HepG2 (cell line): ENCODE measurements at regions not wholly inside any gene's neighbourhood (a gene's known extent, or its start where the extent isn't known, plus 50 kb on each side); places are given as distances from the start of the nearest gene placed in this dataset.

Source experiments
- ARID3A ChIP-seq: IDR thresholded peaks from 2 replicates; pipeline ENCODE4 v1.6.1; 2012; ENCODE audit warnings: low read depth, low read length, improper control_type of control experiment
- ASH2L ChIP-seq: fragments of 300-600, 200-600 bp; sonication (generic); IDR thresholded peaks from 2 replicates; pipeline ENCODE4 v1.7.0; 2017; ENCODE audit warnings: low read depth, mild to moderate bottlenecking, moderate library complexity, mixed read lengths, low read length; ENCODE audit not compliant: insufficient read length
- ATM ChIP-seq: fragments of 450-650 bp; IDR thresholded peaks from 2 replicates; pipeline ENCODE4 v1.7.1; 2017; ENCODE audit warnings: mild to moderate bottlenecking, borderline replicate concordance
- BCL3 ChIP-seq: sonication (generic); formaldehyde crosslinking; IDR thresholded peaks from 2 replicates; pipeline ENCODE4 v1.5.1; 2020; ENCODE audit warnings: mild to moderate bottlenecking, missing genetic modification reagents, moderate library complexity
- ELF4 ChIP-seq: sonication (generic); formaldehyde crosslinking; IDR thresholded peaks from 2 replicates; pipeline ENCODE4 v1.5.0; 2020; ENCODE audit warnings: missing genetic modification reagents, mild to moderate bottlenecking, moderate library complexity, borderline replicate concordance
- MED13 ChIP-seq: sonication (generic); formaldehyde crosslinking; IDR thresholded peaks from 2 replicates; pipeline ENCODE4 v1.5.0; 2020; ENCODE audit warnings: missing genetic modification reagents
- NFKBIZ ChIP-seq: IDR thresholded peaks from 2 replicates; pipeline ENCODE4 v1.6.1; 2018; ENCODE audit warnings: missing genetic modification reagents, missing compliant biosample characterization
- POGK ChIP-seq: sonication (generic); formaldehyde crosslinking; conservative IDR thresholded peaks from 2 replicates; pipeline ENCODE4 v1.8.0; 2022; ENCODE audit warnings: mild to moderate bottlenecking, moderate library complexity, missing genetic modification reagents
- RFX1 ChIP-seq: fragments of 450-650 bp; IDR thresholded peaks from 2 replicates; pipeline ENCODE4 v1.6.1; 2017
- SRSF9 ChIP-seq: fragments of 200-400 bp; formaldehyde crosslinking; IDR thresholded peaks from 2 replicates; pipeline ENCODE4 v1.6.1; 2018; ENCODE audit warnings: borderline replicate concordance, mild to moderate bottlenecking, low read depth, low read length; ENCODE audit not compliant: insufficient read depth, poor library complexity, severe bottlenecking
- SYNCRIP ChIP-seq: fragments of 200-400 bp; formaldehyde crosslinking; IDR thresholded peaks from 2 replicates; pipeline ENCODE4 v1.6.1; 2018; ENCODE audit warnings: mild to moderate bottlenecking, low read depth, low read length; ENCODE audit not compliant: insufficient read depth
- U2AF2 ChIP-seq: fragments of 200-400 bp; formaldehyde crosslinking; IDR thresholded peaks from 2 replicates; pipeline ENCODE4 v1.6.1; 2017; ENCODE audit warnings: low read depth, mild to moderate bottlenecking, low read length
- ZBTB8A ChIP-seq: sonication (generic); formaldehyde crosslinking; IDR thresholded peaks from 2 replicates; pipeline ENCODE4 v1.4.0; 2020; ENCODE audit warnings: mild to moderate bottlenecking, low read depth, missing genetic modification reagents, borderline replicate concordance
- ZNF224 ChIP-seq: sonication (generic); formaldehyde crosslinking; IDR thresholded peaks from 2 replicates; pipeline ENCODE4 v1.5.0; 2020; ENCODE audit warnings: mild to moderate bottlenecking, missing genetic modification reagents
- ZNF253 ChIP-seq: sonication (generic); formaldehyde crosslinking; IDR thresholded peaks from 2 replicates; pipeline ENCODE4 v1.8.0; 2022; ENCODE audit warnings: mild to moderate bottlenecking, missing genetic modification reagents, borderline replicate concordance
- ZNF441 ChIP-seq: sonication (generic); formaldehyde crosslinking; IDR thresholded peaks from 2 replicates; pipeline ENCODE4 v1.7.0; 2021; ENCODE audit warnings: missing genetic modification reagents, borderline replicate concordance
- ZNF446 ChIP-seq: sonication (generic); formaldehyde crosslinking; IDR thresholded peaks from 2 replicates; pipeline ENCODE4 v1.5.0; 2020; ENCODE audit warnings: mild to moderate bottlenecking, missing genetic modification reagents
- ZNF572 ChIP-seq: sonication (generic); formaldehyde crosslinking; IDR thresholded peaks from 2 replicates; pipeline ENCODE4 v1.5.1; 2020; ENCODE audit warnings: mild to moderate bottlenecking, missing genetic modification reagents
- ZNF577 ChIP-seq: sonication (generic); formaldehyde crosslinking; IDR thresholded peaks from 2 replicates; pipeline ENCODE4 v1.4.0; 2020; ENCODE audit warnings: mild to moderate bottlenecking, low read depth, missing genetic modification reagents, borderline replicate concordance
- ZNF766 ChIP-seq: sonication (generic); formaldehyde crosslinking; IDR thresholded peaks from 2 replicates; pipeline ENCODE4 v1.5.0; 2020; ENCODE audit warnings: missing genetic modification reagents, borderline replicate concordance
- ZNF782 ChIP-seq: sonication (generic); formaldehyde crosslinking; IDR thresholded peaks from 2 replicates; pipeline ENCODE4 v1.4.0; 2020; ENCODE audit warnings: missing genetic modification reagents, mild to moderate bottlenecking, borderline replicate concordance
- TF ChIP-seq, protein P1 (sequence below): fragments of 450-650 bp; IDR thresholded peaks from 2 replicates; pipeline ENCODE4 v1.6.1; 2016
- TF ChIP-seq, protein P2 (sequence below): sonication (generic); formaldehyde crosslinking; IDR thresholded peaks from 2 replicates; pipeline ENCODE4 v1.4.0; 2020; ENCODE audit warnings: mild to moderate bottlenecking, missing genetic modification reagents

DNA sequence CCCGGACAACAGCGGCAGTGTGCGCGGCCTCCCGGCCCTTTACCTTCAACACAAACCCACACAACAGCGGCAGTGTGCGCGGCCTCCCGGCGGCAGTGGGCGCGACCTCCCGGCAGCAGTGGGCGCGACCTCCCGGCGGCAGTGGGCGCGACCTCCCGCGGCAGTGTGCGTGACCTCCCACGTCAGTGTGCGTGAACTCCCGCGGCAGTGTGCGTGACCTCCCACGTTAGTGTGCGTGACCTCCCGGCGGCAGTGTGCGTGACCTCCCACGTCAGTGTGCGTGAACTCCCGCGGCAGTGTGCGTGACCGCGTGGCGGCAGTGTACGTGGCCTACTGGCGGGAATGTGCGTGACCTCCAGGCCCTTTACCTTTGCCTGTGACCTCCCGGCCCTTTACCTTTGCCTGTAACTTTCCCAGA, 576.6 kb upstream of the FRG1 start (continued):
- TF ChIP-seq ARID3A (no peak), ZNF441 (no peak), ZNF572 (CRISPR knock-in tag) (no peak), U2AF2 (no peak), ELF4 (CRISPR knock-in tag) (no peak), ZNF224 (CRISPR knock-in tag) (no peak), ZNF782 (CRISPR knock-in tag) (no peak), SYNCRIP (no peak), NFKBIZ (CRISPR knock-in tag) (no peak), ZNF253 (CRISPR knock-in tag) (no peak), ZNF766 (no peak), ZBTB8A (no peak), SRSF9 (no peak), BCL3 (CRISPR knock-in tag) (0 out of 2 replicates have a peak, but pooled peaks have one; percentile 47), MED13 (no peak), ZNF446 (no peak), POGK (CRISPR knock-in tag) (no peak), ASH2L (no peak), RFX1 (no peak), ZNF577 (no peak), ATM (no peak)
- TF ChIP-seq, protein P1, sequence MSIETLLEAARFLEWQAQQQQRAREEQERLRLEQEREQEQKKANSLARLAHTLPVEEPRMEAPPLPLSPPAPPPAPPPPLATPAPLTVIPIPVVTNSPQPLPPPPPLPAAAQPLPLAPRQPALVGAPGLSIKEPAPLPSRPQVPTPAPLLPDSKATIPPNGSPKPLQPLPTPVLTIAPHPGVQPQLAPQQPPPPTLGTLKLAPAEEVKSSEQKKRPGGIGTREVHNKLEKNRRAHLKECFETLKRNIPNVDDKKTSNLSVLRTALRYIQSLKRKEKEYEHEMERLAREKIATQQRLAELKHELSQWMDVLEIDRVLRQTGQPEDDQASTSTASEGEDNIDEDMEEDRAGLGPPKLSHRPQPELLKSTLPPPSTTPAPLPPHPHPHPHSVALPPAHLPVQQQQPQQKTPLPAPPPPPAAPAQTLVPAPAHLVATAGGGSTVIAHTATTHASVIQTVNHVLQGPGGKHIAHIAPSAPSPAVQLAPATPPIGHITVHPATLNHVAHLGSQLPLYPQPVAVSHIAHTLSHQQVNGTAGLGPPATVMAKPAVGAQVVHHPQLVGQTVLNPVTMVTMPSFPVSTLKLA, result no peak
- TF ChIP-seq, protein P2, sequence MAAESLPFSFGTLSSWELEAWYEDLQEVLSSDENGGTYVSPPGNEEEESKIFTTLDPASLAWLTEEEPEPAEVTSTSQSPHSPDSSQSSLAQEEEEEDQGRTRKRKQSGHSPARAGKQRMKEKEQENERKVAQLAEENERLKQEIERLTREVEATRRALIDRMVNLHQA (CRISPR knock-in tag), result no peak
